GM19455 (cell line): ENCODE measurements at regions not wholly inside any gene's neighbourhood (a gene's known extent, or its start where the extent isn't known, plus 50 kb on each side); places are given as distances from the start of the nearest gene placed in this dataset.
"Not testable (repeated sequence)": the region's sequence is repeated elsewhere in the genome, so short reads cannot be mapped to it uniquely, and the experiment has no call there.

ENCODE experiments used
- ATAC-seq: cut with Tn5 transposase; IDR thresholded peaks from one replicate; pipeline ENCODE4 v1.9.1; 2021; ENCODE audit not compliant: unreplicated experiment

- ATAC-seq: no peak
Measured at GRCh38 chr6:9851006-9851405, 563.9 kb downstream of the TFAP2A start.

DNA sequence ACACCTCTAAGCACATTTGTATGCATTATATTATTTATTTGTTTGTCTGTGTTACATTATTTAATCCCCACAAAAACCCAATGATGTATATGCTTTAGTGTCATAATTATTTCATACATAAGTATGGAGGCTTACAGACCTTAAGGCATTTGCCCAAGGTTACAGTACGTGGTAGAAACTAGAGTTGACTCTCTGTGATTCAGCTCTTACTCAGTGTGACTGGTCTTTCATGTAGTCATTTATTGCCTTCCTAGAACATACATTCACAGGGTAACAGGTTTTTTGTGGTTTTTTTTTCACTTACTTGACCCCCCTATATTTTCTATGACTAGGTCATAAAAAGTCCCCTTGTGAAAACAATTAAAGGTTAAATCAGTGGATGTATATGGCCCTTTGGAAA, 566.8 kb downstream of the TFAP2A start:
- ATAC-seq: no peak

DNA sequence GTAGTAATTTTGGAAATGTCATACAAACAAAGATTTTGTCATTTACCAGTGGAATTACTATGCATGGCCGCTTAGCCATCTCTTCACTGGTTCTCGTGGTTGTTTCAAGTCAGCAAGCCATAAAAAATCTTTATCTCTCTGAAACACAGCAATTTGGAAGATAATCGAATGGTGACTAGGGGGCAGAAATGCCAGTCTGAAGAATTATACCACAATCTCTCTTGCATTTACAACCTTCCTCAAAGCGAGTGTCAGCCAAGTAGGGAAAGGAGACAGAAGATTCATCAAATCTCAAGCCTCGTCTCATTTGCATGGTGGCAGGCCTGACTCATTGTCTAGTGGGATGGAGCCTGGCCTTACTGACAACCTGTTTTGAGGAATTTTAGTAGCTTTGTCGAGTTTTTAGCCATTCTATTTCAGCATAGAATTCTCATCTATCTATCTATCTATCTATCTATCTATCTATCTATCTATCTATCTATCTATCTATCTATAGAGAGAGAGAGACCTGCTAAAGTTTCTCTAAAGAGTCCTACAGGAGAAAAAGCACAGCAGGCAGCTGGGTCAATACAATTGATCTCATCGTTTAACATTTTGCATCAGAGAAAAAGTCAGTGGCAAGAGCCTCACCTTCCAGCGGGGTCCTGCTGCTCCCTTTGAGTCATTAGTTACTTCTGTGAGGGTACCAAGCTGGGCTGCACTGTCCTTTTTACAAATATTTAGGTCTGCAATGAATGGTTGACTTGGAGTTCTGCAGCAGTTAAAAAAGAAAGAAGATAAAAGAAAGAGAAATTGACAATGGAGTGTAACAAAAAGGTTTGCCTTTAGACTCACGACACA, 572.8 kb downstream of the TFAP2A start:
- no peak for ATAC-seq

- ATAC-seq: no peak
Measured at GRCh38 chr6:9834233-9834632, 580.6 kb downstream of the TFAP2A start.

DNA sequence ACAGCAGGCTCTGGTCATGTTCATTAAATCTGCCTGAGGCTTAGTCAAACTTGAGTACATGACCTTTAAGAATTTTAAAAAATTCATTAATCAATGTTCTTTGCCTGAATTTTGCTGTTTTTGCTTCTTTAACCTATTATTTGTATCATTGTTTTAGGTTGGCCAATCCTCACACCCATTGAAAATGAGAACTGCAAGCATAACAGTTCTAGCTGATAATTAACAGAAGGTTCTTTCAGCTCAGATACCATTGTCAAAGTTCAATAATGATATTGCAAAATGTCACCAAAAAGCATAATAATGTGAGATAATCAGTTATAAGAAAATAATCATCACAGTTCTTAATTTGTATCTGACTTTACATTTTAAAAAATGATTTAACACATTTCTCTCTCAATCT, 583.1 kb downstream of the TFAP2A start:
- ATAC-seq: no peak

DNA sequence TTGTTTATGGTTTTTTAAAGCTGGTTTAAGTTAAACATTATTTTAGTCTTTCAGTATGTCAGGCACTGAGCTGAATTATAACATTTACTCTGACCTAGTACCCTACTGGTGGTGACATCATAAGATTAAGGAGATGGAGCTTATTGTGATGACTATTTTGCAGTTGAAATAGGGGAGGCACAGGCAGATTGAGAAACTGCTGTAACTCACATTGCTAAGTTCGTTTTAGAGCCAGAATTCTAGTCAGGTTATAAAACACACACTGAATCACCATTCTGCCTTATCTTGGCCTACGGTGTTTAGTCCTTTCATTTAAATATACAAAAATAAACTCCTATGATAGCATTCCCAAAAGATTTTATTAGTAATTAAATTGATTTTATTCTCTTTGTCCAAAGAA, 584.1 kb downstream of the TFAP2A start:
- ATAC-seq: no peak

DNA sequence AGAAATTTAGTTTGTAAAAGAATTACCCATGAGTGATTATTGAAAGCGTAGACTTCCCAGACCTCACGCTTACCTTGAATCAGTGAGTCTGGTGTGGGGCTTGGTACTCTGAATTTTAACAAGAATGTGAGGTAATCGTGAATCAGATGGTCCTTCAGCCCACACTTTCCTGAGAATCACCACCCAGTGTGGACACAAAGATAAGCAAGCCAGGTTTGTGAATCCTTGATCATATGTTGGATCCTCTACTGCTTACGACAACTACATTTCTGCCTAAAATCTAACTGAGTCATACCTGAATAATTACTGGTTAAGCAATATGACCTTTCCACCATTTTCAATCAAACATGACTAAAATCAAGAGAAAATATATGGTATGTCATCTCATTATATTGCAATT, 589.3 kb downstream of the TFAP2A start:
- ATAC-seq: no peak

DNA sequence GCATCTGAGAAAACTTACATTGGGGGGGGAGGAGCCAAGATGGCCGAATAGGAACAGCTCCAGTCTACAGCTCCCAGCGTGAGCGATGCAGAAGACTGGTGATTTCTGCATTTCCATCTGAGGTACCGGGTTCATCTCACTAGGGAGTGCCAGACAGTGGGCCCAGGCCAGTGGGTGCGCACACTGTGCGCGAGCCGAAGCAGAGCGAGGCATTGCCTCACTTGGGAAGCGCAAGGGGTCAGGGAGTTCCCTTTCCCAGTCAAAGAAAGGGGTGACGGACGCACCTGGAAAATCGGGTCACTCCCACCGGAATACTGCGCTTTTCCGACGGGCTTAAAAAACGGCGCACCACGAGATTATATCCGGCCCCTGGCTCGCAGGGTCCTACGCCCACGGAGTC, 604.1 kb downstream of the TFAP2A start:
- not testable (repeated sequence) for ATAC-seq

GRCh38 chr6:9810286-9810685, 604.6 kb downstream of the TFAP2A start:
- ATAC-seq: no peak

DNA sequence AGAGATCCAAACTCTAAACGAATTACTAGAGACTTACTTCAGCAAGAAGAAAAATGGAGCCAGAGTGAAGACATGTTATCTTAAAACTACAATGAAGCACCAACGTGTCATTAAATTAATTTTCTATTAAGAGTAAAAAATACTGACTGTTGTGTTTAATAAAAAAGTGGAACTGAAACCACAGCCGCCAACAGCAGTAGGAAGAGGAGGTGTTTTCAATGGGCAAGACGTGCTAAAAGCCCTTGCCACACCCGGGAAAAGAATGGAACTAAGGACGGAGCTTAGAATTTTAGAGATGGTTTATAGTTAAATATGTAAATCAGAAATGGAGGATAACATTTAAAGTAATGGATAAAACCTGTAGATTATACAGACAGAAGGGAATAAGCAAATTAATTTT, 608.7 kb downstream of the TFAP2A start:
- no peak for ATAC-seq

DNA sequence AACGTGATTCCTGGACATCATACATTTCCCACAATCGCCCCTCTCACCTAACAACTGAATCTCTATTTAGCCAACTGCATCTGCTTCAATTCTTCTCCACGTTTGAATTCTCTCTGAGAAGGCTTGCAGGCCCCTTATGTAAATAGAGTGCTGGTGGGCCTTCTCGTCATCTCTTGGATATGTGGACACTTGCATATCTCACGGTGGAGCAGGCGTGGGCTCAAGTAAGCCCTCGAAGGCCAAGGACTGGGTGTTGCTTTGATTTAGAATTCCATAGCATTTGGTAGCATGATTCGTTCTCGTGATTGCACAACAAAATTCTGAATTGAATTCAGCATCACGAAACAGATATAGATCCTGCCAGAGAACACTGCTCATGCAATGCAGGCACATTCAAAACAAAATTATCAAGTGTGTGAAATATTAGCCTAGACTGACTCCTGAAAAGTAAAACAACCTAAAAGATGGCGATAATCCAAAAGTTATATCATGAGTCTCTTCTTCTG, 613.6 kb downstream of the TFAP2A start:
- ATAC-seq: no peak

DNA sequence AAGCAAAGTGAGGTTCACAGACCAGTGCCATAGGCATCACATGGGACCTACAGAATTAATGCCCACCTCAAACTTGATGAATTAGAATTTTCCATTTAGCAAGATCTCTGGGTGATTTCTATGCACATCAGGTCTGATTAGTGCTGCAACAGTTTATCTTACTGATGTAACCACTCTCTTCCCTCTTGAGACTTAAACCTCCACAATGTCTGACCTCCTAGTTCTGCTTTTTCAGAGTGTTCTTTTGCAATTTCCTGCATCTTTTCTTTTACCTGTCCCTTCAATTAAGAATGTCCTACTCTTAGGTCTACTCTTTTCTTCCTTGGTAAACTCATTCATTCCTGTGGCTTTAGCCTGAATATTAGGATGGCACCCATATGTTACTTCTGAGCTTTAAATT, 615.3 kb downstream of the TFAP2A start:
- ATAC-seq: no peak

DNA sequence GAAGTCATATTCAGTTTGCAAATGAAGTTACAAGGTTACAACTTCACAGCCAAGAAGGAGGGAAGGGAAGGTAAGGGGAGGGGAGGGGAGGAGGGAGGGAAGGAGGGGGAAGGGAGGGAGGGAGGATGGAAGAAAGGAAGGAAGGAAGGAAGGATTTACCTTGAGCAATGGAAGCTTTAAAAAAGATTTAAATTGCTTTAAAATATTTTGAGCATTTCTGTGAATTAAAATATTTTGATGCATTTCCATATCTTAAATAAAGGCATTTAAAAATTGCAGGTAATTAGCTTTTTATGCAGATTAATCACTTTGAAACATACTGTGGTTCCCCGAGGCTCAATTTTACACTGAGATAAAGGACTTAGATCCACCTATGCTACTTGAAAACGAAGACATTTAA, 618.0 kb downstream of the TFAP2A start:
- ATAC-seq: no peak

DNA sequence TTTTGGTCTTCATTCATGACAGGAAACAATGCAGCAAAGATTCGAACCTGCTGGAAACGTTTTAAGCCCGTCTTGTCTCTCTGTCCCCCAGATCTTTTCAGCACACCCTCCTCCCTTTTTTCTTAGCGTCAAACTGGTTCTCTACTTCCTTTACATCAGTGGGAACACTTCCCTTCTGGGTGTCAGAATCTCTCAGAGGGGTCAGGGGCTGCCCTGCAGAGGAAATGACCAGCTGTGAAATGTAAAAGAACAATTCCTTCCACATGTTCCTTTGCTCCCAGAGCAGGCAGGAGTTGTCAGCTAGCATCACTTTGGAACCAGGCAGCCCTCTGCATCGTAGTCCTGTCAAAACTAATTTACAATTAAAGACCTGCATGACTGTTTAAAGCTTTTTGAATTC, 619.0 kb downstream of the TFAP2A start:
- ATAC-seq: no peak

DNA sequence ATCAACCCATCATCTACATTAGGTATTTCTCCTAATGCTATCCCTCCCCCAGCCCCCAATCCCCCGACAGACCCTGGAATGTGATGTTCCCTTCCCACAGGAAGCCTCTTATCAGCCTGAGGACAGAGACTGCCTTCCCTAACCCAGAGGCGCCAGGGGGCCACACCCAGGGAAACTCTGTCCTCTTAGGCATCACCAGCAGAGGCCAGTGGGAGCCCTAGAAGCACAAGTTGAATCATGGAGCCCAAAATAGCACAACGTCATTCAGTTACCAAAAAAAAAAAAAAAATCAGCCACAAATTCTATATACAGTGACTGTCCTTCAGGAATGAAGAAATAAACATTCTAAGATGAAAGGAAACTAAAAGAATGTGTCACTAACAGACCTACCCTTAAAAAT, 625.7 kb downstream of the TFAP2A start:
- ATAC-seq: no peak

DNA sequence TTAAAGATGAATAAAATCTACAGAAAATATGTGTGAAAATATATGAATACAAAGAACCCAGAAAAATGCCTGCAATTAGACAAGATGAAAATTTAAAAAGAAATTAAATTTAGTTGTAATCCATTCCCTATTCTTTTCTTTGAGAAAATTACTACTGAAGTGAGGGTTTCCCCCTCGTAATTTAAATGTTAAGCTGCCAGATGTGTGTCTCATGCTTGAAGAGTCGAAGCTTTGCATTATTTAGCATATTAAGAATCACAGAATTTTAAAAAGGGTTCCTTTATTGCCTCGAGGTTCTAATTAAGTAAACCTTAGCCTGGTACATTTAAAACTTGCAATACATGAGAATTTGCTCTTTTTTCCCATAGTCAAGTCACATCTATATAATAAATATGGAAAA, 630.1 kb downstream of the TFAP2A start:
- ATAC-seq: no peak

- no peak for ATAC-seq
Measured at GRCh38 chr6:9783567-9783966, 631.3 kb downstream of the TFAP2A start.

GRCh38 chr6:9766240-9766915, 648.5 kb downstream of the TFAP2A start:
- ATAC-seq: no peak

DNA sequence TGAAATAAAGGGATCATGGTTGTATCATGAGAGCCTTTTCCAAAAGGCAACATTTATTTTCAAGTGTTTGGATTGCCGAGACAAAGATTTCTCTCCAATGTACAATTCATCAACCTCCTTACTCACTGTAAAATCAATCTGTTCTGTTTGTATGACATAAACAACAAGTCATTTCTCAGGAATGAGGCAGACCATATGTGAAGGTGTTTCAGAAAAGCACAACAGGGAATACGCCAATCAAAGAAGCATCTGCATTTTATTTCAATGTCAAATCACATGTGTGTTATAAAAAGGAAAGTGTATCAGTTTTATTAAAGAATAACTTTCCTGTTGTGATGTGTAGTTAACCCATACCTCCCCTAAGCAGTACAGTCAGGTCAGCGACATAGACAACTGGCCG, 653.7 kb downstream of the TFAP2A start:
- ATAC-seq: no peak

DNA sequence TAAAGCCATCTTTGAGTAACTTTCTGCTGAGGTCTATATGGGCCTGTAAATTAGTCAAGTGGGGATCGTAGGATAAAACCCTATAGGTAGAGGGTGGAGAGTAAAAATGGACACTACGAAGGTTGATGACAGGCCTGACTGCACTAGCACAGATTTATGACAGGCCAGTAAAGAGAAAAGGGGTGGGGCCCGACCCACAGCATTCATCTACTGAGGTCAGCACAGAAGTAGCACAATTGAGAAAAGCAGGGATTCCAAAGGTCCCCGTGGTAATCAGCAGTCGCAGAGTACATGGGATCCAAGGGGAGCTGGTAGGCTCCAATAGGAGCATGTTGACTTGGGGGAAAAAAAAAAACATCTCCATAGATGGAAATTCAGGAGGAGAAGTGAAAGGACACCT, 660.4 kb downstream of the TFAP2A start:
- ATAC-seq: no peak

DNA sequence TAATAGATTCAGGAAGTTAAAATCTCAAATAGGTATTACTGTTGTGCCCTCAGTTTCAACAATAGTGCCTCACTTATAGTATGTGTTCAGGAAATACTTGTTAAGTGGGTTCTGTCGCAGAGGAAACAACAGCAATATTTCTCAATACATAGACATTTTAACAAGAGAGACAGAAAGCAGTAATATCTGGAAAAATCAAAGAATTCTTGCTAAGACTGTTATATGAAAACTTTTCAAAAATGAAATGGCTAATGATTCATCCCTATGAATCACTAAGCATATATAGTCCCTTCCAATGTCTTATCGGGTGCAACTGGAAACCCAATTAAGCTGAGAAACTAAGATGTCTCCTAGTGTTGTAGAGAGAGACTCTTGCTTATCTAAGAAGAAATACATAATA, 668.9 kb downstream of the TFAP2A start:
- no peak for ATAC-seq

DNA sequence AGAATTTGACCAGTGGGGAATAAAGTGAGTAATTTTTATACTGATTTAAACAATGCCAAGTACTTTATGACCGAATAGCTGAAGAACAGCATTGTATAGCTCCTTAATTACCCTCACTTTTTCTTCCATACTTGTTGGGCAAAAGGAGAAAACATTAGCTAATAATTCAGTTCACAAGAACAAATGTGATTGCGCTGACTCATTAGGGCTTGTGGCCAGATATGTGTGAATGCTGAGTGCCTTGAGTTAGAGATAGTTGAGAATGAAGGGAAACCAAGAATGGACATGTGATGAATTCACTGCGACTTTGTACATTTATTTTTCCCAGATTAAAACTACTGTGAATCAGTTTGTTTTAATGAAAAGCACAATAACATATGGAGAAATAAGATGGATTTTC, 669.4 kb downstream of the TFAP2A start:
- ATAC-seq: no peak
